ENCODE measurements at regions not wholly inside any gene's neighbourhood (a gene's known extent, or its start where the extent isn't known, plus 50 kb on each side); places are given as distances from the start of the nearest gene placed in this dataset.

- no peaks in the 10 kb centered on the region for H3K9me2 ChIP-seq (ENCODE audit: insufficient read depth, low read length)
- no peaks in the 10 kb centered on the region for H4K20me1 ChIP-seq (ENCODE audit: insufficient read depth)
- H3K9me3 ChIP-seq (ENCODE audit: low read length), result no peaks in the 10 kb centered on the region
- H3K36me3 ChIP-seq (ENCODE audit: insufficient read depth, low read length), result no peaks in the 10 kb centered on the region
- H3F3A ChIP-seq (ENCODE audit: insufficient read depth, low read length, poor library complexity, severe bottlenecking), result no peaks in the 10 kb centered on the region
- no peaks in the 10 kb centered on the region for H3K79me2 ChIP-seq (replicated peaks; ENCODE audit: insufficient read depth, low read length)
- no peak overlapping the region for H3K9ac ChIP-seq (ENCODE audit: low read length)
- H3K4me2 ChIP-seq (ENCODE audit: low read length), result no peak overlapping the region
- no peak for TF ChIP-seq RAD21 (conservative IDR thresholded peaks at IDR 0.05)
- no peak for TF ChIP-seq EP300 (conservative IDR thresholded peaks at IDR 0.05; ENCODE audit: poor library complexity, severe bottlenecking)
- TF ChIP-seq SMC3 (conservative IDR thresholded peaks at IDR 0.05; ENCODE audit: poor library complexity), result no peak
- no peak for TF ChIP-seq POLR2AphosphoS5 (IDR thresholded peaks at IDR 0.05)
- TF ChIP-seq EZH2 (IDR thresholded peaks at IDR 0.05; ENCODE audit: borderline replicate concordance, insufficient read depth, low read length, poor library complexity, severe bottlenecking), result no peak
- TF ChIP-seq CTCF (IDR thresholded peaks at IDR 0.05; ENCODE audit: poor library complexity, severe bottlenecking), result no peak
- TF ChIP-seq REST (IDR thresholded peaks at IDR 0.05; ENCODE audit: borderline replicate concordance), result no peak
- TF ChIP-seq MXI1 (conservative IDR thresholded peaks at IDR 0.05; ENCODE audit: poor library complexity, severe bottlenecking), result no peak
- no peak for TF ChIP-seq TAF1 (IDR thresholded peaks at IDR 0.05; ENCODE audit: low read depth)
- H2AFZ ChIP-seq (ENCODE audit: low read depth, low read length), result no peak overlapping the region
- H3K4me3 ChIP-seq (ENCODE audit: low read length), result no peak overlapping the region
- no peak overlapping the region for H3K27ac ChIP-seq (ENCODE audit: low read length)
- no peaks in the 10 kb centered on the region for H3K27me3 ChIP-seq (ENCODE audit: insufficient read depth, low read depth, low read length)
Measured at GRCh38 chr17:27990979-27991378, 51.5 kb upstream of the NLK start.

GRCh38 chr17:27991462-27991993 is 50.9 kb upstream of the NLK start:
- Histone ChIP-seq H3K36me3 (ENCODE audit: insufficient read depth, low read length) (no peaks in the 10 kb centered on the region), H3K4me2 (ENCODE audit: low read length) (no peak overlapping the region), H4K20me1 (ENCODE audit: insufficient read depth) (no peaks in the 10 kb centered on the region), H3K4me3 (ENCODE audit: low read length) (no peak overlapping the region), H3K79me2 (replicated peaks; ENCODE audit: insufficient read depth, low read length) (no peaks in the 10 kb centered on the region), H3K27me3 (ENCODE audit: insufficient read depth, low read depth, low read length) (no peaks in the 10 kb centered on the region), H3K9ac (ENCODE audit: low read length) (no peak overlapping the region), H3F3A (ENCODE audit: insufficient read depth, low read length, poor library complexity, severe bottlenecking) (no peaks in the 10 kb centered on the region), H3K27ac (ENCODE audit: low read length) (no peak overlapping the region), H2AFZ (ENCODE audit: low read depth, low read length) (no peak overlapping the region), H3K9me2 (ENCODE audit: insufficient read depth, low read length) (no peaks in the 10 kb centered on the region), H3K9me3 (ENCODE audit: low read length) (no peaks in the 10 kb centered on the region)
- no peak for TF ChIP-seq REST (IDR thresholded peaks at IDR 0.05; ENCODE audit: borderline replicate concordance)
- TF ChIP-seq RAD21 (conservative IDR thresholded peaks at IDR 0.05), result no peak
- no peak for TF ChIP-seq TAF1 (IDR thresholded peaks at IDR 0.05; ENCODE audit: low read depth)
- TF ChIP-seq EP300 (conservative IDR thresholded peaks at IDR 0.05; ENCODE audit: poor library complexity, severe bottlenecking), result no peak
- TF ChIP-seq EZH2 (IDR thresholded peaks at IDR 0.05; ENCODE audit: borderline replicate concordance, insufficient read depth, low read length, poor library complexity, severe bottlenecking), result no peak
- TF ChIP-seq POLR2AphosphoS5 (IDR thresholded peaks at IDR 0.05), result no peak
- TF ChIP-seq MXI1 (conservative IDR thresholded peaks at IDR 0.05; ENCODE audit: poor library complexity, severe bottlenecking), result no peak
- TF ChIP-seq SMC3 (conservative IDR thresholded peaks at IDR 0.05; ENCODE audit: poor library complexity), result no peak
- TF ChIP-seq CTCF (IDR thresholded peaks at IDR 0.05; ENCODE audit: poor library complexity, severe bottlenecking), result no peak

Data from neural cell (in vitro differentiated cells).